Naive thymus-derived CD4-positive, alpha-beta T cell (primary cell): ENCODE measurements at regions not wholly inside any gene's neighbourhood (a gene's known extent, or its start where the extent isn't known, plus 50 kb on each side); places are given as distances from the start of the nearest gene placed in this dataset.

ENCODE experiments used
- ATAC-seq: fragments of 150-1000 bp; cut with Tn5 transposase; 2 replicates; pipeline ENCODE4 v1.10.0; 2021; ENCODE audit warnings: mild to moderate bottlenecking, moderate library complexity
- CTCF ChIA-PET: fragments of 350-600 bp; sonication (Branson Sonifier 250); formaldehyde crosslinking; loops from one replicate; lab custom pipeline; 2021; ENCODE audit warnings: antibody characterized with exemption; lab: Charles Lee
- POLR2A ChIA-PET: fragments of 350-600 bp; sonication (Branson Sonifier 250); formaldehyde crosslinking; loops from one replicate; lab custom pipeline; 2021; ENCODE audit warnings: antibody characterized with exemption, inconsistent platforms; lab: Charles Lee
- DNase-seq, 9 donors: peaks; one replicate each; pipeline versions ENCODE4 v3.0.0 to v3.0.0-alpha.2; 2020 to 2022; ENCODE audit warnings: mixed read lengths in 1 of 9
- H3K27ac ChIP-seq: one replicate; pipeline ENCODE4 v1.7.0; 2013; ENCODE audit warnings: mild to moderate bottlenecking, low read depth, low read length, moderate library complexity
- H3K27me3 ChIP-seq, 2 donors: one replicate each; pipeline ENCODE4 v1.7.0; 2013; ENCODE audit warnings: low read length in 2 of 2, mild to moderate bottlenecking in 2 of 2, moderate library complexity in 2 of 2; ENCODE audit not compliant: control insufficient read depth in 2 of 2, insufficient read depth in 2 of 2
- H3K36me3 ChIP-seq, 3 experiments: 1 replicate in 2 of 3; 2 replicates in 1 of 3; pipeline ENCODE4 v1.7.0; 2013; ENCODE audit warnings: low read length in 3 of 3, mild to moderate bottlenecking in 3 of 3, moderate library complexity in 1 of 3; ENCODE audit not compliant: insufficient read depth in 3 of 3, control insufficient read depth in 2 of 3
- H3K4me1 ChIP-seq, 2 donors: one replicate each; pipeline ENCODE4 v1.7.0; 2013; ENCODE audit warnings: low read length in 2 of 2, mild to moderate bottlenecking in 2 of 2, moderate library complexity in 1 of 2; ENCODE audit not compliant: control insufficient read depth in 2 of 2, insufficient read depth in 2 of 2
- H3K4me3 ChIP-seq: 2 replicates; pipeline ENCODE4 v1.7.0; 2013; ENCODE audit warnings: mild to moderate bottlenecking, low read length
- H3K9me3 ChIP-seq, 3 experiments: 1 replicate in 2 of 3; 2 replicates in 1 of 3; pipeline ENCODE4 v1.7.0; 2013; ENCODE audit warnings: low read length in 3 of 3; ENCODE audit not compliant: control insufficient read depth in 2 of 3
- H3K27ac Mint-ChIP-seq, 9 donors: one replicate each; pipeline ENCODE4 v1.8.0; 2020 to 2022; ENCODE audit warnings: mixed read lengths in 9 of 9, mild to moderate bottlenecking in 8 of 9, moderate library complexity in 5 of 9, inconsistent platforms in 2 of 9
- H3K27me3 Mint-ChIP-seq, 5 donors: one replicate each; pipeline ENCODE4 v1.8.0; 2021 to 2022; ENCODE audit warnings: mixed read lengths in 5 of 5, mild to moderate bottlenecking in 1 of 5
- H3K36me3 Mint-ChIP-seq, 5 donors: one replicate each; pipeline ENCODE4 v1.8.0; 2020 to 2022; ENCODE audit warnings: mixed read lengths in 5 of 5, mild to moderate bottlenecking in 3 of 5, inconsistent platforms in 1 of 5
- H3K4me1 Mint-ChIP-seq, 7 donors: one replicate each; pipeline ENCODE4 v1.8.0; 2020 to 2022; ENCODE audit warnings: mixed read lengths in 7 of 7, mild to moderate bottlenecking in 3 of 7, inconsistent platforms in 1 of 7
- H3K4me3 Mint-ChIP-seq, 10 donors: one replicate each; pipeline ENCODE4 v1.8.0; 2020 to 2022; ENCODE audit warnings: mild to moderate bottlenecking in 10 of 10, mixed read lengths in 10 of 10, moderate library complexity in 6 of 10, inconsistent platforms in 2 of 10
- H3K9me3 Mint-ChIP-seq, 11 donors: one replicate each; pipeline ENCODE4 v1.8.0; 2020 to 2022; ENCODE audit warnings: mixed read lengths in 11 of 11, mild to moderate bottlenecking in 4 of 11, inconsistent platforms in 1 of 11, moderate library complexity in 1 of 11
- intact Hi-C, 2 donors: fragments of 100-400 bp; cut with micrococcal nuclease; formaldehyde crosslinking; loops; one replicate each; pipeline ENCODE4 v1.15.1; 2023

DNA sequence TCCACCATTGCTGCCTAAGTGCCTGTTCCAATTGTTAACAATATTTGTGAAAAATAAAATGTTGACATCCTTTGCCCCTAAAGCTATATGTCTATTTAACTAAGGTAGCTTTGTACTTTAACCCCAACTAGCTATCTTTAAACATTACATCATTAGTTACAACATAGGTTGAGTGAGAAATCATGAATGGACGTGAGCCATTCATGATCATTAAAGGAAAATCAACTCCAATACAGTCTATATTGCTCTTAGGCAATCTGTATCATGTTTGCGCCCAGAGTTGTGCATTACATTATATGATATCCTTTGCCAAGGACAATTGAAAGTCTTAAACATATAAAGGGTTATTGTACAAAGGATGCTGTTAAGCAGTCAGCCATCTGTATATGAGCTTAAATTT is 269.6 kb downstream of the ALX1 start:
- H3K36me3 ChIP-seq, result no peaks in the 10 kb centered on the region
- Mint-ChIP-seq H3K27ac (no peak overlapping the region), H3K27me3 (no peaks in the 10 kb centered on the region), H3K9me3 (peaks cover 0 to 10% (median 0%) of the 10 kb centered on the region in 11 donors), H3K4me3 (no peak overlapping the region), H3K36me3 (no peaks in the 10 kb centered on the region), H3K4me1 (no peaks in the 10 kb centered on the region)
- H3K4me3 ChIP-seq, result no peak overlapping the region
- no peaks in the 10 kb centered on the region for H3K27me3 ChIP-seq
- no peaks in the 10 kb centered on the region for H3K9me3 ChIP-seq
- ATAC-seq (no peak), DNase-seq (no peak)
- H3K4me1 ChIP-seq, result no peaks in the 10 kb centered on the region
- intact Hi-C loops, result no loop called here
- CTCF ChIA-PET, result no interaction called here
- POLR2A ChIA-PET, result no interaction called here
- H3K27ac ChIP-seq, result no peak overlapping the region

- Histone ChIP-seq H3K9me3 (no peaks in the 10 kb centered on the region), H3K27ac (no peak overlapping the region), H3K4me1 (no peaks in the 10 kb centered on the region), H3K4me3 (no peak overlapping the region), H3K36me3 (no peaks in the 10 kb centered on the region), H3K27me3 (no peaks in the 10 kb centered on the region)
- Mint-ChIP-seq H3K4me1 (no peaks in the 10 kb centered on the region), H3K36me3 (no peaks in the 10 kb centered on the region), H3K27ac (no peak overlapping the region), H3K27me3 (no peaks in the 10 kb centered on the region), H3K9me3 (peaks cover 0 to 10% (median 0%) of the 10 kb centered on the region in 11 donors), H3K4me3 (no peak overlapping the region)
- DNase-seq, result no peak
- ChIA-PET POLR2A (no interaction called here), CTCF (no interaction called here)
- intact Hi-C loops, result no loop called here
- ATAC-seq, result no peak
These were observed 270.9 kb downstream of the ALX1 start for GRCh38 chr12:85550924-85551323.

GRCh38 chr12:85552461-85552860 is 272.4 kb downstream of the ALX1 start:
- intact Hi-C loops, result no loop called here
- Histone ChIP-seq H3K36me3 (no peaks in the 10 kb centered on the region), H3K27ac (no peak overlapping the region), H3K9me3 (no peaks in the 10 kb centered on the region), H3K27me3 (no peaks in the 10 kb centered on the region), H3K4me3 (no peak overlapping the region), H3K4me1 (no peaks in the 10 kb centered on the region)
- DNase-seq (no peak), ATAC-seq (no peak)
- ChIA-PET CTCF (no interaction called here), POLR2A (no interaction called here)
- Mint-ChIP-seq H3K9me3 (peaks cover 0 to 5% (median 0%) of the 10 kb centered on the region in 11 donors), H3K36me3 (no peaks in the 10 kb centered on the region), H3K27ac (no peak overlapping the region), H3K27me3 (no peaks in the 10 kb centered on the region), H3K4me1 (no peaks in the 10 kb centered on the region), H3K4me3 (no peak overlapping the region)

GRCh38 chr12:85557850-85558249 is 277.8 kb downstream of the ALX1 start:
- intact Hi-C loops, result no loop called here
- H3K4me1 Mint-ChIP-seq, result no peaks in the 10 kb centered on the region
- no peaks in the 10 kb centered on the region for H3K9me3 ChIP-seq
- no peak overlapping the region for H3K27ac Mint-ChIP-seq
- H3K4me3 Mint-ChIP-seq, result no peak overlapping the region
- H3K27me3 ChIP-seq, result no peaks in the 10 kb centered on the region
- H3K4me3 ChIP-seq, result no peak overlapping the region
- no peaks in the 10 kb centered on the region for H3K27me3 Mint-ChIP-seq
- no peaks in the 10 kb centered on the region for H3K36me3 ChIP-seq
- DNase-seq, result no peak
- H3K4me1 ChIP-seq, result no peaks in the 10 kb centered on the region
- no peaks in the 10 kb centered on the region for H3K36me3 Mint-ChIP-seq
- ChIA-PET CTCF (no interaction called here), POLR2A (no interaction called here)
- no peak overlapping the region for H3K27ac ChIP-seq
- peaks cover 0 to 1% (median 0%) of the 10 kb centered on the region in 11 donors for H3K9me3 Mint-ChIP-seq
- ATAC-seq, result no peak

DNA sequence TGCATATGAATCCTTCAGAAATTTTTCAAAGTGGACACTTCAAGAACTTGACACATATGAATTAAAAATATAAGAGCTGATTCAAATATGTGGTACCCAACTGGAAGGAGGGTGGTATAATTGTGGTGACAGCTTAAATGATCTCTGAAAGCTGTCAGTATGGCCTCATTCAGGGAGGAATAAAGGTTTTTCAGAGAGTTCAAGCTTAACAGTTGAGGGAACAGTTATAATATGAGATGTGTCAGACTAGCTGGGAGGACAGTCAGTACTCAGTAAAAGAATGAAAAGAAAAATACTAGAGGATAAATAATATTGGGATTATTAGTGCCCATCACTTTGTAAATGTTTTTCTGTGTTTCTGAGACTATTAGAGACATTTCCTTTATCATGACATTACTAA is 277.5 kb downstream of the RASSF9 start:
- ATAC-seq, result no peak
- no peaks in the 10 kb centered on the region for H3K36me3 Mint-ChIP-seq
- no peak for DNase-seq
- no peak overlapping the region for H3K27ac ChIP-seq
- no peaks in the 10 kb centered on the region for H3K27me3 ChIP-seq
- no peaks in the 10 kb centered on the region for H3K4me1 ChIP-seq
- no peaks in the 10 kb centered on the region for H3K36me3 ChIP-seq
- H3K9me3 Mint-ChIP-seq, result peaks cover 0 to 1% (median 0%) of the 10 kb centered on the region in 11 donors
- H3K4me3 ChIP-seq, result no peak overlapping the region
- ChIA-PET POLR2A (no interaction called here), CTCF (no interaction called here)
- intact Hi-C loops, result no loop called here
- H3K9me3 ChIP-seq, result no peaks in the 10 kb centered on the region
- H3K4me1 Mint-ChIP-seq, result no peaks in the 10 kb centered on the region
- H3K4me3 Mint-ChIP-seq, result no peak overlapping the region
- H3K27me3 Mint-ChIP-seq, result no peaks in the 10 kb centered on the region
- no peak overlapping the region for H3K27ac Mint-ChIP-seq

DNA sequence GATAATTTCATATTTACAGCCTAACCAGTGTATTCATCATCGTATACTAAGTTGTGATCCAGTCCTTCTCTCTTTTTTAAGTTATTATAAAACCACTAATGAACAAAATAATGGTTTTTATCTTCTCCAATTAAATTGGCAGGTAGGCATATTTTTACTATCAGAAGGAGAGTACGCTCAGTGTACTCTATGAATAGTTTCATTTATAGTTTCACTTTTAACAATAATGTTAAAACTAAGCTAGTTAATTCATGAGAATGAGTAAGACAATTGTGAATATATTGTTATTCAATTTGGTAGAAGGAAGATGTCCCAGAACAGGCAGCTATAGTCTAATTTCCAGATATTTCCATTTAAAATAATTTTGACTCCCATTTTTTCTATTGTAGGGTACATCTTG is 277.1 kb downstream of the RASSF9 start:
- no peak for DNase-seq
- H3K4me3 ChIP-seq, result no peak overlapping the region
- no peak for ATAC-seq
- no peaks in the 10 kb centered on the region for H3K36me3 ChIP-seq
- no peaks in the 10 kb centered on the region for H3K27me3 Mint-ChIP-seq
- H3K4me1 Mint-ChIP-seq, result no peaks in the 10 kb centered on the region
- H3K9me3 ChIP-seq, result no peaks in the 10 kb centered on the region
- H3K27ac ChIP-seq, result no peak overlapping the region
- no peaks in the 10 kb centered on the region for H3K36me3 Mint-ChIP-seq
- intact Hi-C loops, result no loop called here
- H3K27ac Mint-ChIP-seq, result no peak overlapping the region
- H3K4me3 Mint-ChIP-seq, result no peak overlapping the region
- ChIA-PET POLR2A (no interaction called here), CTCF (no interaction called here)
- H3K4me1 ChIP-seq, result no peaks in the 10 kb centered on the region
- no peaks in the 10 kb centered on the region for H3K27me3 ChIP-seq
- peaks cover 0 to 1% (median 0%) of the 10 kb centered on the region in 11 donors for H3K9me3 Mint-ChIP-seq

DNA sequence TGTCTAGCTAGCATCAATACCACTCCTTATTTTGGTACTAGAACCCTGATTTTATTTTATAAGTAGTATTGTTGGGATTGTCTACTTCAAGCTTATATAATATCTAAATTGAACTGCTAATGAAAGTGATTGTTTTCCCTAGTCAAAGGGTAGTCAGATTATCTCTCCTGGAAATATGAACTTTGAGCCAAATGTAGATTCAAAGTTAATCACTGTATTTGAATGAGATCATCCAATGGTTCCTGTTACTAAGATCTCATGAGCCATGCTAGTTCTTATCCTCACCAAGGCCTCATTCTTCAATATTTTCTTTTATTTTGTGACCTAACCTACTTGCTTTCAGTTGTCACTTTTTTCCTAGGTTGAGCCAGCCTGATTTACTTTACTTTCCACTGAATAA is 276.7 kb downstream of the RASSF9 start:
- Histone ChIP-seq H3K27ac (no peak overlapping the region), H3K4me3 (no peak overlapping the region), H3K27me3 (no peaks in the 10 kb centered on the region), H3K4me1 (no peaks in the 10 kb centered on the region), H3K9me3 (no peaks in the 10 kb centered on the region), H3K36me3 (no peaks in the 10 kb centered on the region)
- H3K27ac Mint-ChIP-seq, result no peak overlapping the region
- no peaks in the 10 kb centered on the region for H3K27me3 Mint-ChIP-seq
- no peaks in the 10 kb centered on the region for H3K4me1 Mint-ChIP-seq
- ATAC-seq, result no peak
- intact Hi-C loops, result no loop called here
- POLR2A ChIA-PET, result no interaction called here
- no peak for DNase-seq
- CTCF ChIA-PET, result no interaction called here
- peaks cover 0 to 1% (median 0%) of the 10 kb centered on the region in 11 donors for H3K9me3 Mint-ChIP-seq
- no peak overlapping the region for H3K4me3 Mint-ChIP-seq
- H3K36me3 Mint-ChIP-seq, result no peaks in the 10 kb centered on the region
